SU-DHL-6 (cell line): ENCODE measurements at regions not wholly inside any gene's neighbourhood (a gene's known extent, or its start where the extent isn't known, plus 50 kb on each side); places are given as distances from the start of the nearest gene placed in this dataset.

ENCODE experiments used
- H2AFZ ChIP-seq: fragments of 200-600 bp; sonication (generic); 2 replicates; pipeline ENCODE4 v1.6.1; 2014; ENCODE audit warnings: low read depth, mild to moderate bottlenecking, moderate library complexity, mixed read lengths, antibody characterized with exemption, low read length; ENCODE audit not compliant: severe bottlenecking
- H3F3A ChIP-seq: fragments of 200-600 bp; shearing (Covaris generic); 2 replicates; pipeline ENCODE4 v1.6.0; 2016; ENCODE audit warnings: antibody characterized with exemption, mild to moderate bottlenecking; ENCODE audit not compliant: insufficient read depth
- H3K27ac ChIP-seq: fragments of 200-600 bp; sonication (generic); 2 replicates; pipeline ENCODE4 v1.5.1; 2016; ENCODE audit warnings: low read depth, mild to moderate bottlenecking, low read length, moderate library complexity, mixed read lengths
- H3K27me3 ChIP-seq: fragments of 200-600 bp; sonication (generic), shearing (Covaris generic); 2 replicates; pipeline ENCODE4 v1.6.0; 2014; ENCODE audit warnings: mild to moderate bottlenecking, low read length
- H3K36me3 ChIP-seq: fragments of 200-600 bp; sonication (generic); 2 replicates; pipeline ENCODE4 v1.6.1; 2014; ENCODE audit warnings: mild to moderate bottlenecking, low read length, mixed read lengths
- H3K4me2 ChIP-seq: fragments of 300-600, 200-600 bp; shearing (Covaris generic), sonication (generic); 2 replicates; pipeline ENCODE4 v1.6.0; 2014; ENCODE audit warnings: low read length, low read depth, mild to moderate bottlenecking; ENCODE audit not compliant: poor library complexity, severe bottlenecking
- H3K4me3 ChIP-seq: fragments of 200-600 bp; sonication (generic); 2 replicates; pipeline ENCODE4 v1.5.1; 2014; ENCODE audit warnings: antibody characterized with exemption, low read length, mild to moderate bottlenecking, mixed read lengths; ENCODE audit not compliant: insufficient read depth, poor library complexity, severe bottlenecking
- H3K79me2 ChIP-seq: fragments of 200-600 bp; sonication (generic); 2 replicates; pipeline ENCODE4 v1.6.1; 2014; ENCODE audit warnings: mild to moderate bottlenecking, low read length, moderate library complexity; ENCODE audit not compliant: insufficient read depth
- H3K9ac ChIP-seq: fragments of 200-600 bp; sonication (generic); 2 replicates; pipeline ENCODE4 v1.7.0; 2014; ENCODE audit warnings: mild to moderate bottlenecking, low read length
- H3K9me2 ChIP-seq: fragments of 200-600 bp; sonication (generic); replicated peaks from 2 replicates; pipeline ENCODE4 v1.6.1; 2014; ENCODE audit warnings: low read length; ENCODE audit not compliant: insufficient read depth
- H3K9me3 ChIP-seq: fragments of 200-600 bp; sonication (generic); 2 replicates; pipeline ENCODE4 v1.6.1; 2014; ENCODE audit warnings: low read length, mixed read lengths; ENCODE audit not compliant: insufficient read depth
- H4K20me1 ChIP-seq: fragments of 200-600 bp; sonication (generic); 2 replicates; pipeline ENCODE4 v1.6.1; 2014; ENCODE audit warnings: low read depth, mild to moderate bottlenecking, antibody characterized with exemption, low read length, moderate library complexity, mixed read lengths
- EZH2phosphoT487 ChIP-seq: fragments of 200-600 bp; sonication (generic), shearing (Covaris generic); conservative IDR thresholded peaks from 2 replicates; pipeline ENCODE4 v1.6.1; 2018; ENCODE audit warnings: mild to moderate bottlenecking, antibody characterized with exemption, low read length, moderate library complexity, mixed read lengths
- TF ChIP-seq, protein P1 (sequence below): fragments of 200-600 bp; sonication (generic); IDR thresholded peaks from one replicate; pipeline ENCODE4 v1.5.1; 2017; ENCODE audit warnings: antibody characterized with exemption, mild to moderate bottlenecking, low read length, moderate library complexity; ENCODE audit not compliant: insufficient read depth, poor library complexity, severe bottlenecking

DNA sequence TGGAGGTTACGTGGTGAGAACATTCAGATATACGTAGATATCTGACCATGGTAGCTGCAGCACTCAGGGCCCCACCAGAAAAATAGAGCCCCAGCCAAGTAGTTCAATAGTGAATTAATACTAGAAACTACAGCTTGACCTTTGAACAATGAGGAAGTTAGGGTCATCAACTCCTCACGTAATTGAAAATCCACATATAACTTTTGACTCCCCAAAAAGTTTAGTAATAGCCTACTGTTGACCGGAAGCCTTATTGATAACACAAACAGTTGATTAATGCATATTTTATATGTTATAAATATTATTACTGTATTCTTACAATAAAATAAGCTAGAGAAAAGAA lies 117.9 kb downstream of the SNX5 start:
- Histone ChIP-seq H3K9me3 (no peaks in the 10 kb centered on the region), H3K27ac (no peak overlapping the region)

DNA sequence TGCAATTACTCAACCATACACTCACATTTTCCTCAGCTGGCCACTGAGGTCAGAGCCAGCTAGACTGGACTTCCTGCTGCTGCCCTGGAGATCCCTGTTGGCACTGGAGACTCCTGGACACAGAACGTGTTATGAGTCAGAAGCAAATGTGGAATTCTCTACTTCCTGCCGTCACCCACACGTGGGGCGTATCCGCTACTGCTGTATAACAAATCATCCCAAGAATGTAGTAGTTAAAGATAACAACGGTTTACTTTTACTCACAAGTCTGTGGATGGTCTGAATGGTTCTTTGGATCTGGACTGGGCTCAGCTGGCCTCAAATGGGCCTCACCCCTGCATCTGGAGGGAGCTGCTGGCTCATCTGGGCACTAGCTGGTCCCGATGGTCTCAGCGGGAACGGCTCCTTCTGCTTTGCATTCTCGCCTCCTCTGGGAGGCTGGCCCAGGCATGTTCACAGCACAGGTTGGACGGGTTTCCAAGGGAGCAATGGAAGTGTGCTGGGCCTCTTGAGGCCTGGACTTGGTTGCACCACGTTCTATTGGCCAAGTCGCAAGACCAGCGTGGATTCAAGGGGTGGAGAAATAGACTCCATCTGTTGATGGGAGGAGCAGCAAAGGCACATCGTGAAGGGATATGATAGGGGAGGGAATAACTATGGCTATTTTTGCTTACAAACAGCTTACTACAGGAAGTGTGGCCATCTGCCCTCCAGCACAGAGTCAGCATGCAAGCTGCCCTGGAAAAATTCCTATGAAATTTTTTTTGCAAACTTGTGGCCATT lies 118.5 kb downstream of the SNX5 start:
- Histone ChIP-seq H4K20me1 (no peaks in the 10 kb centered on the region), H3K79me2 (no peaks in the 10 kb centered on the region), H3K9ac (no peak overlapping the region), H2AFZ (no peak overlapping the region), H3K27me3 (no peaks in the 10 kb centered on the region), H3F3A (no peaks in the 10 kb centered on the region), H3K27ac (no peak overlapping the region), H3K4me3 (no peak overlapping the region), H3K4me2 (no peak overlapping the region), H3K36me3 (no peaks in the 10 kb centered on the region), H3K9me2 (no peaks in the 10 kb centered on the region), H3K9me3 (no peaks in the 10 kb centered on the region)
- TF ChIP-seq EZH2phosphoT487, result no peak
- TF ChIP-seq, protein P1, sequence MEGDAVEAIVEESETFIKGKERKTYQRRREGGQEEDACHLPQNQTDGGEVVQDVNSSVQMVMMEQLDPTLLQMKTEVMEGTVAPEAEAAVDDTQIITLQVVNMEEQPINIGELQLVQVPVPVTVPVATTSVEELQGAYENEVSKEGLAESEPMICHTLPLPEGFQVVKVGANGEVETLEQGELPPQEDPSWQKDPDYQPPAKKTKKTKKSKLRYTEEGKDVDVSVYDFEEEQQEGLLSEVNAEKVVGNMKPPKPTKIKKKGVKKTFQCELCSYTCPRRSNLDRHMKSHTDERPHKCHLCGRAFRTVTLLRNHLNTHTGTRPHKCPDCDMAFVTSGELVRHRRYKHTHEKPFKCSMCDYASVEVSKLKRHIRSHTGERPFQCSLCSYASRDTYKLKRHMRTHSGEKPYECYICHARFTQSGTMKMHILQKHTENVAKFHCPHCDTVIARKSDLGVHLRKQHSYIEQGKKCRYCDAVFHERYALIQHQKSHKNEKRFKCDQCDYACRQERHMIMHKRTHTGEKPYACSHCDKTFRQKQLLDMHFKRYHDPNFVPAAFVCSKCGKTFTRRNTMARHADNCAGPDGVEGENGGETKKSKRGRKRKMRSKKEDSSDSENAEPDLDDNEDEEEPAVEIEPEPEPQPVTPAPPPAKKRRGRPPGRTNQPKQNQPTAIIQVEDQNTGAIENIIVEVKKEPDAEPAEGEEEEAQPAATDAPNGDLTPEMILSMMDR, result no peak

More for the DNA sequence above, 117.9 kb downstream of the SNX5 start:
- H4K20me1 ChIP-seq, result no peaks in the 10 kb centered on the region
- no peak for TF ChIP-seq EZH2phosphoT487
- TF ChIP-seq, protein P1, result no peak
- no peak overlapping the region for H3K9ac ChIP-seq
- no peak overlapping the region for H3K4me3 ChIP-seq
- no peaks in the 10 kb centered on the region for H3K27me3 ChIP-seq
- H3K9me2 ChIP-seq, result no peaks in the 10 kb centered on the region
- no peaks in the 10 kb centered on the region for H3K36me3 ChIP-seq
- no peak overlapping the region for H3K4me2 ChIP-seq
- H2AFZ ChIP-seq, result no peak overlapping the region
- no peaks in the 10 kb centered on the region for H3F3A ChIP-seq
- H3K79me2 ChIP-seq, result no peaks in the 10 kb centered on the region

DNA sequence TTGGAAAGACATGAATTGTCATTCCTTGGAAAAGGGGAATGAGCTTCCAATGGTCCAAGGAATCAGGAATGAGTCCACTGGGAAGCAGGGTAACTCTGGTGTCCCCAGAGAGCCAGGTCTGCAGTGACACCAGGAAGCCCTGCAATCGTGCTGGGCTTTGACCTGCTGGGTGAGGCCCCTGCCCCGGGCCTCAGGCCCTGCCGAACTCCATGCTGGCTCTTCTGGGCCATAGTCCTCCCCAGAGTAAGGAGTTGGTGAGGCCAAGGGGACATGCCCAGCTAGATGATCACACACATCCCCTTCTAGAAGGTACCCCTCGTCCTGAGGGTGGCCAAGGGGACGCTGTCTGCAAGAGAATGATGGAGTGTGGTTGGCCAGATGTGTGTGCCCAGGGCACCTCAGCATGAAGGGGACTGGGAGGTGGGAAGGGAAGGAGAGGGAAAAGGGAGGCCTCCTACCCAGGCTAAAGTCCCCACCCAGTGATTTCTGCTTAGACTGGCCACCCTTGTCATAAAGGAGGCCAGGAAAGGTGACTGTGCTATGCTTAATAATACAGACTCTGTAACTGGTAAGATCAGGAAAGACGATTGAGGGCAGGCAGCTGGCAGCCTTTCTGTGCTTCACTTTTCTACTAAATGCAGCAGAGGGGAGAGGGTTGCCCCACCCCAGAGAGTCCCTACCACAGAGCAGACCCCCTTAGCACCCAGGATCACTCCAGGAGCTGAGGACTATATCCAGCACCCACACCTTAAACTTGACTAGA lies 119.3 kb downstream of the SNX5 start:
- no peak overlapping the region for H3K27ac ChIP-seq
- H3K79me2 ChIP-seq, result no peaks in the 10 kb centered on the region
- no peaks in the 10 kb centered on the region for H3K27me3 ChIP-seq
- H3K4me3 ChIP-seq, result no peak overlapping the region
- H4K20me1 ChIP-seq, result no peaks in the 10 kb centered on the region
- H2AFZ ChIP-seq, result no peak overlapping the region
- TF ChIP-seq, protein P1, result no peak
- no peak for TF ChIP-seq EZH2phosphoT487
- no peak overlapping the region for H3K9ac ChIP-seq
- no peaks in the 10 kb centered on the region for H3K36me3 ChIP-seq
- H3K9me3 ChIP-seq, result no peaks in the 10 kb centered on the region
- no peak overlapping the region for H3K4me2 ChIP-seq
- no peaks in the 10 kb centered on the region for H3K9me2 ChIP-seq
- no peaks in the 10 kb centered on the region for H3F3A ChIP-seq
